H7 (cell line): ENCODE measurements at regions not wholly inside any gene's neighbourhood (a gene's known extent, or its start where the extent isn't known, plus 50 kb on each side); places are given as distances from the start of the nearest gene placed in this dataset.

Source experiments
- DNase-seq: peaks from one replicate; pipeline ENCODE4 v3.0.0; 2012
- H3K27me3 ChIP-seq: 2 replicates; pipeline ENCODE4 v1.6.0; 2011; ENCODE audit warnings: mild to moderate bottlenecking, low read length; ENCODE audit not compliant: control insufficient read depth, insufficient read depth
- H3K36me3 ChIP-seq: replicated peaks from 2 replicates; pipeline ENCODE4 v1.5.1; 2011; ENCODE audit warnings: low read length; ENCODE audit not compliant: control insufficient read depth, insufficient read depth
- H3K4me3 ChIP-seq: 2 replicates; pipeline ENCODE4 v1.5.1; 2011; ENCODE audit warnings: low read depth, mild to moderate bottlenecking, control low read depth, low read length, moderate library complexity; ENCODE audit not compliant: insufficient read depth

- no peaks in the 10 kb centered on the region for H3K27me3 ChIP-seq
- no peaks in the 10 kb centered on the region for H3K36me3 ChIP-seq
- no peak overlapping the region for H3K4me3 ChIP-seq
- DNase-seq: no peak
Observed at GRCh38 chr16:85996843-85997242, 97.9 kb downstream of the IRF8 start.

- no peak overlapping the region for H3K4me3 ChIP-seq
Observed at GRCh38 chr16:85998171-85998867, 99.4 kb downstream of the IRF8 start.

GRCh38 chr16:85998868-85999729, 100.1 kb downstream of the IRF8 start:
- Histone ChIP-seq H3K27me3 (no peaks in the 10 kb centered on the region), H3K4me3 (no peak overlapping the region), H3K36me3 (no peaks in the 10 kb centered on the region)
- DNase-seq: no peak

More at GRCh38 chr16:85998171-85998867, 99.4 kb downstream of the IRF8 start:
- Histone ChIP-seq H3K36me3 (no peaks in the 10 kb centered on the region), H3K27me3 (no peaks in the 10 kb centered on the region)
- no peak for DNase-seq

- DNase-seq: no peak
- no peaks in the 10 kb centered on the region for H3K27me3 ChIP-seq
- H3K36me3 ChIP-seq: no peaks in the 10 kb centered on the region
- H3K4me3 ChIP-seq: no peak overlapping the region
Observed at GRCh38 chr16:85999778-86000177, 100.8 kb downstream of the IRF8 start.

GRCh38 chr16:86002178-86002900, 103.4 kb downstream of the IRF8 start:
- Histone ChIP-seq H3K4me3 (no peak overlapping the region), H3K36me3 (no peaks in the 10 kb centered on the region), H3K27me3 (no peaks in the 10 kb centered on the region)
- no peak for DNase-seq

GRCh38 chr16:86007524-86007923, 108.6 kb downstream of the IRF8 start:
- H3K36me3 ChIP-seq: no peaks in the 10 kb centered on the region
- DNase-seq: no peak
- H3K4me3 ChIP-seq: no peak overlapping the region
- no peaks in the 10 kb centered on the region for H3K27me3 ChIP-seq

GRCh38 chr16:86010680-86011141, 111.7 kb downstream of the IRF8 start:
- no peak for DNase-seq
- H3K4me3 ChIP-seq: no peak overlapping the region
- no peaks in the 10 kb centered on the region for H3K27me3 ChIP-seq
- no peaks in the 10 kb centered on the region for H3K36me3 ChIP-seq

GRCh38 chr16:86011532-86011931, 112.6 kb downstream of the IRF8 start:
- no peak for DNase-seq
- Histone ChIP-seq H3K27me3 (no peaks in the 10 kb centered on the region), H3K4me3 (no peak overlapping the region), H3K36me3 (no peaks in the 10 kb centered on the region)

GRCh38 chr16:86012221-86012620, 113.3 kb downstream of the IRF8 start:
- Histone ChIP-seq H3K36me3 (no peaks in the 10 kb centered on the region), H3K4me3 (no peak overlapping the region), H3K27me3 (no peaks in the 10 kb centered on the region)
- no peak for DNase-seq

GRCh38 chr16:86013867-86014266, 114.9 kb downstream of the IRF8 start:
- Histone ChIP-seq H3K4me3 (no peak overlapping the region), H3K27me3 (no peaks in the 10 kb centered on the region), H3K36me3 (no peaks in the 10 kb centered on the region)
- no peak for DNase-seq

GRCh38 chr16:86015606-86016005, 116.6 kb downstream of the IRF8 start:
- no peak for DNase-seq

GRCh38 chr16:86016201-86016965, 117.4 kb downstream of the IRF8 start:
- DNase-seq: peak; percentile 82
- H3K4me3 ChIP-seq: no peak overlapping the region
- H3K27me3 ChIP-seq: no peaks in the 10 kb centered on the region
- no peaks in the 10 kb centered on the region for H3K36me3 ChIP-seq

More at GRCh38 chr16:86015606-86016005, 116.6 kb downstream of the IRF8 start:
- Histone ChIP-seq H3K36me3 (no peaks in the 10 kb centered on the region), H3K27me3 (no peaks in the 10 kb centered on the region), H3K4me3 (no peak overlapping the region)

- H3K27me3 ChIP-seq: no peaks in the 10 kb centered on the region
- H3K36me3 ChIP-seq: no peaks in the 10 kb centered on the region
- DNase-seq: no peak
- H3K4me3 ChIP-seq: no peak overlapping the region
Observed at GRCh38 chr16:86018071-86018470, 119.1 kb downstream of the IRF8 start.

- Histone ChIP-seq H3K36me3 (no peaks in the 10 kb centered on the region), H3K4me3 (no peak overlapping the region), H3K27me3 (no peaks in the 10 kb centered on the region)
- no peak for DNase-seq
Observed at GRCh38 chr16:86018487-86018886, 119.5 kb downstream of the IRF8 start.
